Spleen (tissue), 11 donors: ENCODE measurements at regions not wholly inside any gene's neighbourhood (a gene's known extent, or its start where the extent isn't known, plus 50 kb on each side); places are given as distances from the start of the nearest gene placed in this dataset.

Experiments
- DNase-seq: peaks from one replicate; pipeline ENCODE4 v3.0.0-alpha.2; 2020
- H3K27ac ChIP-seq, 8 donors: fragments of 200-600 bp; sonication (generic) in 7 of 8; 1 replicate in 4 of 8; 2 replicates in 4 of 8; pipeline versions ENCODE4 v1.5.0 to v1.8.0; 2016 to 2021; ENCODE audit warnings: inconsistent platforms in 4 of 8, mild to moderate bottlenecking in 4 of 8, moderate library complexity in 1 of 8
- H3K27me3 ChIP-seq, 7 donors: fragments of 200-600 bp; sonication (generic) in 6 of 7; replicated peaks in 1 of 7; 1 replicate in 4 of 7; 2 replicates in 3 of 7; pipeline versions ENCODE4 v1.5.0 to v1.8.0; 2016 to 2021; ENCODE audit warnings: inconsistent platforms in 3 of 7, mild to moderate bottlenecking in 1 of 7
- H3K36me3 ChIP-seq, 6 donors: fragments of 200-600 bp; sonication (generic) in 5 of 6; 1 replicate in 4 of 6; 2 replicates in 2 of 6; pipeline versions ENCODE4 v1.5.0 to v1.8.0; 2016 to 2021; ENCODE audit warnings: inconsistent platforms in 2 of 6
- H3K4me1 ChIP-seq, 6 donors: fragments of 200-600 bp; sonication (generic) in 5 of 6; 1 replicate in 3 of 6; 2 replicates in 3 of 6; pipeline versions ENCODE4 v1.5.0 to v1.8.0; 2016 to 2021; ENCODE audit warnings: inconsistent platforms in 3 of 6
- H3K4me3 ChIP-seq, 8 donors: fragments of 200-600 bp; sonication (generic) in 7 of 8; 1 replicate in 4 of 8; 2 replicates in 4 of 8; pipeline versions ENCODE4 v1.5.0 to v1.8.0; 2016 to 2021; ENCODE audit warnings: inconsistent platforms in 4 of 8, mild to moderate bottlenecking in 4 of 8, moderate library complexity in 2 of 8
- H3K9me3 ChIP-seq, 8 donors: fragments of 200-600 bp; sonication (generic) in 7 of 8; 1 replicate in 4 of 8; 2 replicates in 4 of 8; pipeline versions ENCODE4 v1.5.0 to v1.8.0; 2016 to 2021; ENCODE audit warnings: inconsistent platforms in 4 of 8
- POLR2A ChIP-seq, 3 donors: fragments of 450-650 bp; IDR thresholded peaks; one replicate each; pipeline ENCODE4 v1.5.1; 2017; ENCODE audit warnings: antibody characterized with exemption in 3 of 3, mild to moderate bottlenecking in 1 of 3
- POLR2AphosphoS5 ChIP-seq, 3 donors: sonication (generic); formaldehyde crosslinking; IDR thresholded peaks; one replicate each; pipeline ENCODE4 v1.5.1; 2017; ENCODE audit warnings: antibody characterized with exemption in 3 of 3
- WGBS, 5 donors: extraction: QIAGEN DNeasy Blood & Tissue Kit in 3 of 5; methylation state at CpG; one replicate each; pipeline versions ENCODE4 v1.1.5 to v1.1.7; 2013 to 2018; 5-methylcytosine and 5-hydroxymethylcytosine counted together
- intact Hi-C: fragments of 100-400 bp; cut with DNase I; formaldehyde crosslinking; loops from one replicate; pipeline ENCODE4 v1.15.0; 2023; ENCODE audit warnings: low total_unique reads
- TF ChIP-seq, protein P1 (sequence below), 11 experiments: fragments of 200-600 bp in 7 of 11; fragments of 450-650 bp in 4 of 11; sonication (generic) in 4 of 11; IDR thresholded peaks in 8 of 11; conservative IDR thresholded peaks in 3 of 11; 1 replicate in 7 of 11; 2 replicates in 4 of 11; pipeline versions ENCODE4 v1.4.0 to v1.8.0; 2016 to 2021; ENCODE audit warnings: antibody characterized with exemption in 11 of 11, inconsistent platforms in 4 of 11, mild to moderate bottlenecking in 1 of 11
- donor health status: healthy with polysubstance abuse.
- donor health status: DM: no; HTN: no; CAD: no; lungs with moderate emphysema.
- donor health status: DM: no; HTN: no; CAD: no.
- donor health status: Bipolar disorder and iron deficiency.
- donor health status: healthy.
- donor health status: DM: no; HTN: no; CAD: no.
- donor health status: DM: yes; HTN: yes; CAD: no.

DNA sequence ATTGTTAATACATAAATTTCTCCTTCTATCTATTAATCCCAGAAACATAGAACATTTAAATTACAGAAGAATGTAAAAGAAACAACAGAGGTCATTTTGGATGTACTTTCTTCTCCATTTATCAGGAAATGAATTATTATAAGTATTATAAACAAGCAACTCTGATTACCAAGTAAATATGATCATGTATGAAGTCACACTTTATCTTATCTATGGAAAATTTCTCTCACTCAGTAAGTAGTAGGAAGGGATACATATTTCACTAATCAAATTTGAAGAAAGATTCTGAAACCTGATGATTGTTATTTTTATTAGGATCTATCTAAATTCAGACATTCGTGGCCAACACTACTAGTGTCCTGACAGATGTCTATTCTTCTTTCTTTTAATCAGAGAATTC lies 770.7 kb downstream of the LTN1 start:
- Histone ChIP-seq H3K9me3 (no peaks in the 10 kb centered on the region), H3K4me3 (no peak overlapping the region), H3K36me3 (no peaks in the 10 kb centered on the region), H3K27ac (no peak overlapping the region), H3K4me1 (no peaks in the 10 kb centered on the region), H3K27me3 (no peaks in the 10 kb centered on the region)
- TF ChIP-seq POLR2AphosphoS5 (IDR thresholded peaks at IDR 0.05) = no peak
- TF ChIP-seq POLR2A (IDR thresholded peaks at IDR 0.05) = no peak
- TF ChIP-seq, protein P1, sequence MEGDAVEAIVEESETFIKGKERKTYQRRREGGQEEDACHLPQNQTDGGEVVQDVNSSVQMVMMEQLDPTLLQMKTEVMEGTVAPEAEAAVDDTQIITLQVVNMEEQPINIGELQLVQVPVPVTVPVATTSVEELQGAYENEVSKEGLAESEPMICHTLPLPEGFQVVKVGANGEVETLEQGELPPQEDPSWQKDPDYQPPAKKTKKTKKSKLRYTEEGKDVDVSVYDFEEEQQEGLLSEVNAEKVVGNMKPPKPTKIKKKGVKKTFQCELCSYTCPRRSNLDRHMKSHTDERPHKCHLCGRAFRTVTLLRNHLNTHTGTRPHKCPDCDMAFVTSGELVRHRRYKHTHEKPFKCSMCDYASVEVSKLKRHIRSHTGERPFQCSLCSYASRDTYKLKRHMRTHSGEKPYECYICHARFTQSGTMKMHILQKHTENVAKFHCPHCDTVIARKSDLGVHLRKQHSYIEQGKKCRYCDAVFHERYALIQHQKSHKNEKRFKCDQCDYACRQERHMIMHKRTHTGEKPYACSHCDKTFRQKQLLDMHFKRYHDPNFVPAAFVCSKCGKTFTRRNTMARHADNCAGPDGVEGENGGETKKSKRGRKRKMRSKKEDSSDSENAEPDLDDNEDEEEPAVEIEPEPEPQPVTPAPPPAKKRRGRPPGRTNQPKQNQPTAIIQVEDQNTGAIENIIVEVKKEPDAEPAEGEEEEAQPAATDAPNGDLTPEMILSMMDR (IDR thresholded peaks at IDR 0.05 in 8 of 11, conservative IDR thresholded peaks at IDR 0.05 in 3 of 11) = no peak
- WGBS, 5 donors = 70 to 86% (median 82%) methylated on average over 1 of the region's 1 CpG
- intact Hi-C loops = no loop called here
- no peak for DNase-seq

DNA sequence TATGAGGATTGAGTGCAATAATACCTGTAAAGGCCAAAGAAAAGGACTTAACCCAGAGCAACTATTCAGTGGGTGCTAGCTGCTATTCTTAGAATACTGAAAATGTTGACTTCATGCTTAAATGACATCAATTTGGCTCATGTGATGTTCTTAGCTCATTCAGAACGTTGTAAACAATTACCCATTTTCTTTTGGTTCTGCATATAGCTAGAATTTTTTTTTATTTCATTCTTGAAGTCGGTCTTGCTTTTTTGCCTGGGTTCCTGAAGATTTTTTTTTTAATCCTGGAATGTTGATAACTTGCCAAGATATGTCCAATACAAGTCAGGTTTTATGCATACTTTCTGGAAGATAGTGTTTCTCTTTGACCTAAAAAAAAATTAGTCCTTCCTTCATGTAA lies 772.0 kb downstream of the LTN1 start:
- Histone ChIP-seq H3K27me3 (no peaks in the 10 kb centered on the region), H3K9me3 (no peaks in the 10 kb centered on the region), H3K27ac (no peak overlapping the region), H3K4me1 (no peaks in the 10 kb centered on the region), H3K4me3 (no peak overlapping the region), H3K36me3 (no peaks in the 10 kb centered on the region)
- intact Hi-C loops = no loop called here
- no peak for DNase-seq
- TF ChIP-seq, protein P1 (IDR thresholded peaks at IDR 0.05 in 8 of 11, conservative IDR thresholded peaks at IDR 0.05 in 3 of 11) = no peak
- TF ChIP-seq POLR2A (IDR thresholded peaks at IDR 0.05) (no peak), POLR2AphosphoS5 (IDR thresholded peaks at IDR 0.05) (no peak)
- WGBS, 5 donors = 53 to 74% (median 68%) methylated on average over 2 of the region's 2 CpGs

DNA sequence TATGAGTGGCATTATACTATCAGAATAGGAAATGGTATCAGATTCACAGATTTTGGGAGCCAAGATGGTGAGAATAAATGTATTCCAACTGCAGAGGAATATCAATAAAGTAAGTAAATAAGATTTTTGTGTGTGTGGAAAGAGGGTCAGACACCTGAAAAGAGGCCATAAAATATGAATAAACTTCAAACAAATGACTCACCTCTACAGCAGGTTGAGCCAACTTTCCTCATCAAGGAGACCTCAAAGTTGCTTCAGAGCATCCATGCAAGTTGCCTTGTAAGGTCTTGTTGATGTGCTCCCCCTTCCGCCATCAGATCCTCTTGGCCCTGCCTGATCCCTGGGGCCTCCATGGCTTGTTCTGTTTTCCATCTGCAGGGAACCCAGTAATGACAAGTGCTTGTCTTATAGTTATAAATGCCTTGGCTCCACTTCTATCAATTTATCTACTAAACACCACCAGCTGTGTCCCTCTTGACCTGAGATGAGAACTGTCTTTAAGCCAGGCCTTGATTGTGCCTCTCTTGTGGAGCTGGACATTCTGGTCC lies 775.6 kb downstream of the LTN1 start:
- Histone ChIP-seq H3K4me1 (no peaks in the 10 kb centered on the region), H3K36me3 (no peaks in the 10 kb centered on the region), H3K27me3 (no peaks in the 10 kb centered on the region), H3K4me3 (no peak overlapping the region), H3K9me3 (no peaks in the 10 kb centered on the region), H3K27ac (no peak overlapping the region)
- DNase-seq = no peak
- 0 to 100% (median 75%) methylated on average over 1 of the region's 1 CpG for WGBS, 5 donors
- intact Hi-C loops = no loop called here
- TF ChIP-seq, protein P1 (IDR thresholded peaks at IDR 0.05 in 8 of 11, conservative IDR thresholded peaks at IDR 0.05 in 3 of 11) = no peak
- TF ChIP-seq POLR2AphosphoS5 (IDR thresholded peaks at IDR 0.05) (no peak), POLR2A (IDR thresholded peaks at IDR 0.05) (no peak)

DNA sequence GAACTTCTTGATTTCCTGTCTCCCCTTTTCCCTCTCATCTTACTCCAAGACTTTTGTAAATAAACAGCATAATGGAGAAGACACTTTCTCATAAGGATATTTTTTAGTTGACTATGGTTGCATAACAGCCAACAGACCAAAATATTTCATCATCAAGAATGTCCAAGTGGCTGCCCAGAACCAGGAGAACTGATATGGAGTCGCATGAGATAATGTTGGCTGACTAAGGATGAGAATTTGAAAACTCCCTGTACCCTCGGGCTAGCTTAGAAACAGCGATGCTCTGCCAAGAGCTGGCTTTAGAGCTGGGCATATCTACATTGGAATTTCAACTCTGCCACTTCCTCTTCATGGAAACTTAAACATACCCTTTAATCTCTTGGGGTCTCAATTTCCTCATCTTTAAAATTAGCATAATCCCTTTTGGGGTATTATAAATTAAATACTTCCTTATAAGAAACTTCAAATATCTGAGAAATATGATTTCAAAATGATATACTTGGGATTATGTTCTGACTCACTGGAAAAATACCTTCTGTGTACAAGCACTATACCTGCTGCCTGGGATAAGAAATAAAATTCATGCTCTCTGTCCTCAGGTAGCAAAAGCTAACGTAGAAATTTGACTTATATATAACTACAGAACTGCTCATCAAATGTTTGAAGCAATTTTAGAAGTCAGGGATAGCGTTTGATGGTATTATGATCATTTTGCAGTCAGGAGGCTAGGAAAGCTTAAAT lies 777.3 kb downstream of the LTN1 start:
- TF ChIP-seq POLR2A (IDR thresholded peaks at IDR 0.05) (no peak), POLR2AphosphoS5 (IDR thresholded peaks at IDR 0.05) (no peak)
- TF ChIP-seq, protein P1 (IDR thresholded peaks at IDR 0.05 in 8 of 11, conservative IDR thresholded peaks at IDR 0.05 in 3 of 11) = no peak
- no peaks in the 10 kb centered on the region for H3K36me3 ChIP-seq
- H3K27me3 ChIP-seq = no peaks in the 10 kb centered on the region
- intact Hi-C loops = no loop called here
- H3K4me1 ChIP-seq = no peaks in the 10 kb centered on the region
- no peaks in the 10 kb centered on the region for H3K9me3 ChIP-seq
- DNase-seq = no peak
- H3K4me3 ChIP-seq = no peak overlapping the region
- 71 to 89% (median 78%) methylated on average over 5 of the region's 5 CpGs for WGBS, 5 donors
- no peak overlapping the region for H3K27ac ChIP-seq
